Vagina (tissue), 2 donors: ENCODE measurements at regions not wholly inside any gene's neighbourhood (a gene's known extent, or its start where the extent isn't known, plus 50 kb on each side); places are given as distances from the start of the nearest gene placed in this dataset.

ENCODE experiments used
- CTCF ChIP-seq, 3 experiments: fragments of 450-650 bp in 2 of 3; fragments of 200-600 bp in 1 of 3; sonication (generic) in 1 of 3; IDR thresholded peaks; one replicate each; pipeline ENCODE4 v1.5.1; 2017 to 2019; ENCODE audit warnings: antibody characterized with exemption in 3 of 3, mild to moderate bottlenecking in 2 of 3, moderate library complexity in 2 of 3
- POLR2A ChIP-seq, 2 donors: fragments of 450-650 bp; IDR thresholded peaks; one replicate each; pipeline ENCODE4 v1.6.1; 2017; ENCODE audit warnings: antibody characterized with exemption in 2 of 2, mild to moderate bottlenecking in 2 of 2, moderate library complexity in 2 of 2

- TF ChIP-seq POLR2A (IDR thresholded peaks at IDR 0.05) (no peak), CTCF (IDR thresholded peaks at IDR 0.05) (no peak)
These were observed 555.6 kb upstream of the ZEB2 start for GRCh38 chr2:145075454-145076062.
